ENCODE measurements at regions not wholly inside any gene's neighbourhood (a gene's known extent, or its start where the extent isn't known, plus 50 kb on each side); places are given as distances from the start of the nearest gene placed in this dataset.

GRCh38 chr18:51614967-51615571 is 417.6 kb upstream of the MEX3C start:
- Mint-ChIP-seq H3K9me3 (peaks cover 0 to 5% (median 2%) of the 10 kb centered on the region in 8 donors), H3K4me1 (no peaks in the 10 kb centered on the region), H3K27me3 (peaks cover 2 to 8% of the 10 kb centered on the region in 2 donors), H3K27ac (no peak overlapping the region), H3K36me3 (no peaks in the 10 kb centered on the region), H3K4me3 (no peak overlapping the region)
- no peaks in the 10 kb centered on the region for H3K36me3 ChIP-seq (ENCODE audit: insufficient read depth, low read length)
- no peaks in the 10 kb centered on the region for H3K9me3 ChIP-seq (ENCODE audit: control insufficient read depth in 1 of 2, low read length in 2 of 2)
- no peaks in the 10 kb centered on the region for H3K4me1 ChIP-seq (ENCODE audit: insufficient read depth, low read length)
- ChIA-PET CTCF (ENCODE audit: partially characterized antibody) (no interaction called here), POLR2A (ENCODE audit: partially characterized antibody) (no interaction called here)
- no peak overlapping the region for H3K27ac ChIP-seq (ENCODE audit: low read depth, low read length)
- DNase-seq = no peak
- intact Hi-C loops (cut with micrococcal nuclease) = no loop called here
- no peaks in the 10 kb centered on the region for H3K27me3 ChIP-seq (ENCODE audit: insufficient read depth, low read length)
- no peak overlapping the region for H3K4me3 ChIP-seq (ENCODE audit: low read length in 2 of 2)

DNA sequence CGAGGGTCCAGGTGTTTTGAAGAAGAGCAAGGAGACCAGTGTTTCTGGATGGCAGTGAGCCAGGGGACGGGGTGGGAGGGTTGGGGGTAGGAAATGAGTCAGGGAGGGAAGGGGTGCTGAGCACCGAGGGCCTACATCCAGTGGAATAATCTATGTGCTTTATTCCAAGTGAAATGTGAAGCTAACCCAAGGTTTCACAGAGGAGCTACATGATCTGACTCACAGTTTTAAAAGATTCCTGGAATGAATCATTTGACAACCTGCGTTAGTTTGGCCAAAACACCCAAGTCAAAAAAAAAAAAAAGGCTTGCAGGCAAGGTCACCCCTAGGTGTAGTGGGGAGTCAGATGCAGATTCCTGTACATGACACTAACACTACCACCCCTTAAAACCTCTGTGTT is 419.7 kb upstream of the MEX3C start:
- Mint-ChIP-seq H3K4me1 (no peaks in the 10 kb centered on the region), H3K9me3 (peaks cover 0 to 8% (median 3%) of the 10 kb centered on the region in 8 donors), H3K4me3 (no peak overlapping the region), H3K27ac (no peak overlapping the region), H3K36me3 (no peaks in the 10 kb centered on the region), H3K27me3 (peaks cover 3 to 11% of the 10 kb centered on the region in 2 donors)
- H3K9me3 ChIP-seq (ENCODE audit: control insufficient read depth in 1 of 2, low read length in 2 of 2) = no peaks in the 10 kb centered on the region
- H3K27ac ChIP-seq (ENCODE audit: low read depth, low read length) = no peak overlapping the region
- CTCF ChIA-PET (ENCODE audit: partially characterized antibody) = interaction anchor here (1.0 kb wide), 1 partner anchor 14 kb away, joined by 3 read pairs; no protein-coding TSS in a partner anchor
- H3K36me3 ChIP-seq (ENCODE audit: insufficient read depth, low read length) = no peaks in the 10 kb centered on the region
- POLR2A ChIA-PET (ENCODE audit: partially characterized antibody) = no interaction called here
- H3K4me1 ChIP-seq (ENCODE audit: insufficient read depth, low read length) = no peaks in the 10 kb centered on the region
- intact Hi-C loops (cut with micrococcal nuclease) = no loop called here
- H3K4me3 ChIP-seq (ENCODE audit: low read length in 2 of 2) = no peak overlapping the region
- DNase-seq = no peak
- H3K27me3 ChIP-seq (ENCODE audit: insufficient read depth, low read length) = no peaks in the 10 kb centered on the region

GRCh38 chr18:51617572-51618260 is 420.2 kb upstream of the MEX3C start:
- no peaks in the 10 kb centered on the region for H3K4me1 Mint-ChIP-seq
- no peaks in the 10 kb centered on the region for H3K4me1 ChIP-seq (ENCODE audit: insufficient read depth, low read length)
- no peak overlapping the region for H3K27ac ChIP-seq (ENCODE audit: low read depth, low read length)
- ChIA-PET POLR2A (ENCODE audit: partially characterized antibody) (no interaction called here), CTCF (ENCODE audit: partially characterized antibody) (interaction anchor here (0.5 to 1.0 kb wide), 2 partner anchors 10 to 13 kb away, joined by 3 read pairs; no protein-coding TSS in a partner anchor)
- no peaks in the 10 kb centered on the region for H3K27me3 ChIP-seq (ENCODE audit: insufficient read depth, low read length)
- H3K27ac Mint-ChIP-seq = no peak overlapping the region
- DNase-seq = no peak
- no peaks in the 10 kb centered on the region for H3K36me3 Mint-ChIP-seq
- intact Hi-C loops (cut with micrococcal nuclease) = no loop called here
- no peaks in the 10 kb centered on the region for H3K36me3 ChIP-seq (ENCODE audit: insufficient read depth, low read length)
- no peak overlapping the region for H3K4me3 ChIP-seq (ENCODE audit: low read length in 2 of 2)
- no peaks in the 10 kb centered on the region for H3K9me3 ChIP-seq (ENCODE audit: control insufficient read depth in 1 of 2, low read length in 2 of 2)
- peaks cover 0 to 9% (median 3%) of the 10 kb centered on the region in 8 donors for H3K9me3 Mint-ChIP-seq
- H3K4me3 Mint-ChIP-seq = no peak overlapping the region
- H3K27me3 Mint-ChIP-seq = peaks cover 3 to 12% of the 10 kb centered on the region in 2 donors

DNA sequence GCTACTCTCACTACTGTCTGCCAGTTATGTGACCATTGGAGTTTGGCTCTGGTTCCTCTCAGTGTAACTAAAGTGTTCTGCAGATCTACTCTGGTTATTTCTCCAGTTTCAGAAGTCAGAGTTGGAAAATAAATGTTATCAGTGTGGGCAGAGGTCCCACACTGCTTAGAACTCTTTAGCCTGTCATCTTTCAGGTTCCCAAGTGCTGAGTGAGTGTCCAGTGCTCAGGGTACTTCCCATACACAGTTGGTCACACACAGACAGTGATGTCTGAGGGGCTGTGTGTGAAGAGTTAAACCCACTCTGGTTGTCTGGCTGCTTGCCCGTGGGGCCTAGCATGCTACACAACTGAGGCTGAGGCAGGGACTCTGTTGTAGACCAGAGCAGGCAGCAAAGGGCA is 421.8 kb upstream of the MEX3C start:
- intact Hi-C loops (cut with micrococcal nuclease) = no loop called here
- no peaks in the 10 kb centered on the region for H3K36me3 ChIP-seq (ENCODE audit: insufficient read depth, low read length)
- no peak overlapping the region for H3K4me3 ChIP-seq (ENCODE audit: low read length in 2 of 2)
- H3K4me1 Mint-ChIP-seq = no peaks in the 10 kb centered on the region
- H3K27me3 ChIP-seq (ENCODE audit: insufficient read depth, low read length) = no peaks in the 10 kb centered on the region
- peaks cover 0 to 8% (median 2%) of the 10 kb centered on the region in 8 donors for H3K9me3 Mint-ChIP-seq
- H3K27ac Mint-ChIP-seq = no peak overlapping the region
- DNase-seq = no peak
- H3K27me3 Mint-ChIP-seq = peaks cover 3 to 7% of the 10 kb centered on the region in 2 donors
- H3K4me1 ChIP-seq (ENCODE audit: insufficient read depth, low read length) = no peaks in the 10 kb centered on the region
- H3K9me3 ChIP-seq (ENCODE audit: control insufficient read depth in 1 of 2, low read length in 2 of 2) = no peaks in the 10 kb centered on the region
- no peaks in the 10 kb centered on the region for H3K36me3 Mint-ChIP-seq
- no peak overlapping the region for H3K27ac ChIP-seq (ENCODE audit: low read depth, low read length)
- no peak overlapping the region for H3K4me3 Mint-ChIP-seq
- POLR2A ChIA-PET (ENCODE audit: partially characterized antibody) = no interaction called here
- CTCF ChIA-PET (ENCODE audit: partially characterized antibody) = no interaction called here

DNA sequence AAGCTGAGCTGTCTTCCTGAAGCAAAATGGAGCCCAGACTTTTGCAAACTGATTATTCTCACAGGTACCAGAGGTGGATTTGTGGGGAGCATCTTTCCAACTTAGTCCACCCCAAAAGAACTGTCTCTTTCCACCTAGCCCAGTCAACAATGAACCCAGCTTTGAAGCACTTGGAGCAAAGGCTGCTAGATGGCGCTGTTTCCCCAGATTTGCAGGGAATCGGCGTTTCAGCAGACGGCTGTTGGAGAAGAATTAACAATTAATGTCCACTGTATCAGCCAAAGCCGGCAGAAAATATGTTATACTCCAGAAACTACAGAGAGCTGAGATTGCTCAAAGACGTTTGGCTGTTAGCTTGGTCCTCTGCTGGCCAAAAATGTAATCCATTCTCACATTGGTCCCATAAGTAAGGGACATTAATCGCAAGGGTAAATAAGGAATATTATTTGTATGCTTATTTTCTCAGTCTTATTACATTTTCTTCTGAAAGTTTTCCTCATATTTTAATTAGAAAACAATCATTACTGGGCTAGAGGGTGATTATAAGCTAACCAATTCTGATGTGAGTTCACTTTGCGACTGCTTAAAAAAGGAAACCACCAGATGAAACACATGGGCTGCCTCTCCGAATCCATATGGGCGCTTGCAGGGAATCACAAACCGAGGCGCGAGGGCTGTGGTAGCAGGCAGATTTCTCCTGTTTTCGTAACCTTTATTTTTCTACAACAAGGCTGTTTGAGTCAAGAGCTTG is 423.8 kb upstream of the MEX3C start:
- intact Hi-C loops (cut with micrococcal nuclease) = no loop called here
- ChIA-PET POLR2A (ENCODE audit: partially characterized antibody) (no interaction called here), CTCF (ENCODE audit: partially characterized antibody) (interaction anchor here (1.0 kb wide), 1 partner anchor 10 kb away, joined by 3 read pairs; no protein-coding TSS in a partner anchor)
- Histone ChIP-seq H3K9me3 (ENCODE audit: control insufficient read depth in 1 of 2, low read length in 2 of 2) (no peaks in the 10 kb centered on the region), H3K4me1 (ENCODE audit: insufficient read depth, low read length) (no peaks in the 10 kb centered on the region), H3K4me3 (ENCODE audit: low read length in 2 of 2) (no peak overlapping the region), H3K27me3 (ENCODE audit: insufficient read depth, low read length) (no peaks in the 10 kb centered on the region), H3K27ac (ENCODE audit: low read depth, low read length) (no peak overlapping the region), H3K36me3 (ENCODE audit: insufficient read depth, low read length) (no peaks in the 10 kb centered on the region)
- no peak overlapping the region for H3K27ac Mint-ChIP-seq
- peaks cover 0 to 9% (median 2%) of the 10 kb centered on the region in 8 donors for H3K9me3 Mint-ChIP-seq
- H3K27me3 Mint-ChIP-seq = peaks cover 5 to 6% of the 10 kb centered on the region in 2 donors
- H3K4me3 Mint-ChIP-seq = no peak overlapping the region
- H3K36me3 Mint-ChIP-seq = no peaks in the 10 kb centered on the region
- DNase-seq = no peak
- H3K4me1 Mint-ChIP-seq = no peaks in the 10 kb centered on the region

- POLR2A ChIA-PET (ENCODE audit: partially characterized antibody) = no interaction called here
- H3K9me3 Mint-ChIP-seq = peaks cover 0 to 9% (median 2%) of the 10 kb centered on the region in 8 donors
- no peaks in the 10 kb centered on the region for H3K27me3 ChIP-seq (ENCODE audit: insufficient read depth, low read length)
- H3K4me3 Mint-ChIP-seq = no peak overlapping the region
- no peak overlapping the region for H3K27ac ChIP-seq (ENCODE audit: low read depth, low read length)
- peaks cover 5 to 6% of the 10 kb centered on the region in 2 donors for H3K27me3 Mint-ChIP-seq
- CTCF ChIA-PET (ENCODE audit: partially characterized antibody) = no interaction called here
- H3K4me1 ChIP-seq (ENCODE audit: insufficient read depth, low read length) = no peaks in the 10 kb centered on the region
- H3K9me3 ChIP-seq (ENCODE audit: control insufficient read depth in 1 of 2, low read length in 2 of 2) = no peaks in the 10 kb centered on the region
- no peak overlapping the region for H3K4me3 ChIP-seq (ENCODE audit: low read length in 2 of 2)
- intact Hi-C loops (cut with micrococcal nuclease) = no loop called here
- no peaks in the 10 kb centered on the region for H3K4me1 Mint-ChIP-seq
- no peaks in the 10 kb centered on the region for H3K36me3 Mint-ChIP-seq
- DNase-seq = no peak
- H3K27ac Mint-ChIP-seq = no peak overlapping the region
- no peaks in the 10 kb centered on the region for H3K36me3 ChIP-seq (ENCODE audit: insufficient read depth, low read length)
These were observed 424.3 kb upstream of the MEX3C start for GRCh38 chr18:51621864-51622160.

DNA sequence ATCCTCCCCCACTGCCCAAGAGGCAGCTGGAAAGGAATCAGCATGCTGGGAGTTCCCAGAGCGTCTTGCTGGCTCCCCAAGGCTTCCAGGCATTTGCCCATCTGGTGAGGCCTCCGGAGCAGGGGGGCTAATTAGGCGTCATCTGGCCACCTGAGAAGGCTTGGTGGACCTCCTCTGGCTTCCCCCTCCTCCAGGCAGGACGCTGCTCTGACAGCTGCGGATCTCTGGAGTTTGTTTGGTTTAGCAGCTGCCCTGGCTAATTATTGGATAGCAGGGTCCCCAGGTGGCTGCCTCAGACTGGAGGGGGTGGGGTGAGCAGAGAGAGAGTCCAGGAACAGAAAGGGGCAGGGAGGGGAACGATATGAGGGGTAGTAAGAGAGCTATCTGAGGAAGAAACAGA is 425.2 kb upstream of the MEX3C start:
- H3K9me3 ChIP-seq (ENCODE audit: control insufficient read depth in 1 of 2, low read length in 2 of 2) = no peaks in the 10 kb centered on the region
- no peak overlapping the region for H3K4me3 ChIP-seq (ENCODE audit: low read length in 2 of 2)
- H3K27ac Mint-ChIP-seq = no peak overlapping the region
- intact Hi-C loops (cut with micrococcal nuclease) = no loop called here
- H3K27me3 ChIP-seq (ENCODE audit: insufficient read depth, low read length) = no peaks in the 10 kb centered on the region
- H3K36me3 Mint-ChIP-seq = no peaks in the 10 kb centered on the region
- no peaks in the 10 kb centered on the region for H3K4me1 ChIP-seq (ENCODE audit: insufficient read depth, low read length)
- CTCF ChIA-PET (ENCODE audit: partially characterized antibody) = no interaction called here
- POLR2A ChIA-PET (ENCODE audit: partially characterized antibody) = no interaction called here
- H3K27me3 Mint-ChIP-seq = peaks cover 5 to 6% of the 10 kb centered on the region in 2 donors
- H3K4me1 Mint-ChIP-seq = no peaks in the 10 kb centered on the region
- no peak overlapping the region for H3K27ac ChIP-seq (ENCODE audit: low read depth, low read length)
- H3K36me3 ChIP-seq (ENCODE audit: insufficient read depth, low read length) = no peaks in the 10 kb centered on the region
- H3K9me3 Mint-ChIP-seq = peaks cover 0 to 9% (median 2%) of the 10 kb centered on the region in 8 donors
- DNase-seq = no peak
- no peak overlapping the region for H3K4me3 Mint-ChIP-seq
